Skeletal muscle satellite cell (primary cell): ENCODE measurements at regions not wholly inside any gene's neighbourhood (a gene's known extent, or its start where the extent isn't known, plus 50 kb on each side); places are given as distances from the start of the nearest gene placed in this dataset.

Experiments used
- H3K27me3 ChIP-seq: 2 replicates; pipeline ENCODE4 v1.7.0; 2013; ENCODE audit warnings: low read length; ENCODE audit not compliant: control insufficient read depth, insufficient read depth
- H3K36me3 ChIP-seq: 2 replicates; pipeline ENCODE4 v1.7.0; 2013; ENCODE audit warnings: mild to moderate bottlenecking, control low read depth, low read length; ENCODE audit not compliant: insufficient read depth
- H3K4me1 ChIP-seq: 2 replicates; pipeline ENCODE4 v1.7.0; 2013; ENCODE audit warnings: low read length; ENCODE audit not compliant: control insufficient read depth, insufficient read depth
- H3K4me2 ChIP-seq: 2 replicates; pipeline ENCODE4 v1.7.0; 2013; ENCODE audit warnings: mild to moderate bottlenecking, low read length
- H3K4me3 ChIP-seq: 2 replicates; pipeline ENCODE4 v1.7.0; 2013; ENCODE audit warnings: low read length
- H3K9ac ChIP-seq: 2 replicates; pipeline ENCODE4 v1.7.0; 2013; ENCODE audit warnings: mild to moderate bottlenecking, low read depth, low read length, moderate library complexity
- H3K9me3 ChIP-seq: replicated peaks from 2 replicates; pipeline ENCODE4 v1.7.0; 2013; ENCODE audit warnings: mild to moderate bottlenecking, control low read depth, low read length

GRCh38 chr2:122451040-122451439 lies 695.6 kb downstream of the TSN start:
- Histone ChIP-seq H3K27me3 (no peaks in the 10 kb centered on the region), H3K9me3 (no peaks in the 10 kb centered on the region), H3K4me1 (no peaks in the 10 kb centered on the region), H3K9ac (no peak overlapping the region), H3K4me3 (no peak overlapping the region), H3K4me2 (no peak overlapping the region), H3K36me3 (no peaks in the 10 kb centered on the region)

- Histone ChIP-seq H3K36me3 (no peaks in the 10 kb centered on the region), H3K4me2 (no peak overlapping the region)
Observed at GRCh38 chr2:122451697-122452096, 696.2 kb downstream of the TSN start.

GRCh38 chr2:122469147-122469546 lies 713.7 kb downstream of the TSN start:
- Histone ChIP-seq H3K4me1 (no peaks in the 10 kb centered on the region), H3K36me3 (no peaks in the 10 kb centered on the region), H3K27me3 (no peaks in the 10 kb centered on the region), H3K4me3 (no peak overlapping the region), H3K9me3 (no peaks in the 10 kb centered on the region), H3K9ac (no peak overlapping the region), H3K4me2 (no peak overlapping the region)

More at GRCh38 chr2:122451697-122452096, 696.2 kb downstream of the TSN start:
- H3K9me3 ChIP-seq = no peaks in the 10 kb centered on the region
- no peaks in the 10 kb centered on the region for H3K27me3 ChIP-seq
- H3K9ac ChIP-seq = no peak overlapping the region
- no peaks in the 10 kb centered on the region for H3K4me1 ChIP-seq
- no peak overlapping the region for H3K4me3 ChIP-seq

GRCh38 chr2:122471753-122472152 lies 716.3 kb downstream of the TSN start:
- H3K4me1 ChIP-seq = no peaks in the 10 kb centered on the region
- no peak overlapping the region for H3K4me3 ChIP-seq
- no peak overlapping the region for H3K9ac ChIP-seq
- no peak overlapping the region for H3K4me2 ChIP-seq
- H3K27me3 ChIP-seq = no peaks in the 10 kb centered on the region
- H3K9me3 ChIP-seq = no peaks in the 10 kb centered on the region
- H3K36me3 ChIP-seq = no peaks in the 10 kb centered on the region

GRCh38 chr2:122478117-122478516 lies 722.7 kb downstream of the TSN start:
- H3K4me2 ChIP-seq = no peak overlapping the region
- H3K4me1 ChIP-seq = no peaks in the 10 kb centered on the region
- no peaks in the 10 kb centered on the region for H3K36me3 ChIP-seq
- H3K9ac ChIP-seq = no peak overlapping the region
- H3K27me3 ChIP-seq = no peaks in the 10 kb centered on the region
- H3K9me3 ChIP-seq = no peaks in the 10 kb centered on the region
- no peak overlapping the region for H3K4me3 ChIP-seq

GRCh38 chr2:122478771-122479170 lies 723.3 kb downstream of the TSN start:
- no peak overlapping the region for H3K4me2 ChIP-seq
- no peak overlapping the region for H3K4me3 ChIP-seq
- H3K4me1 ChIP-seq = no peaks in the 10 kb centered on the region
- H3K9me3 ChIP-seq = no peaks in the 10 kb centered on the region
- no peak overlapping the region for H3K9ac ChIP-seq
- no peaks in the 10 kb centered on the region for H3K36me3 ChIP-seq
- H3K27me3 ChIP-seq = no peaks in the 10 kb centered on the region

- Histone ChIP-seq H3K27me3 (no peaks in the 10 kb centered on the region), H3K9me3 (no peaks in the 10 kb centered on the region)
Observed at GRCh38 chr2:122480501-122481243, 725.2 kb downstream of the TSN start.

GRCh38 chr2:122481244-122481622 lies 725.8 kb downstream of the TSN start:
- Histone ChIP-seq H3K9me3 (no peaks in the 10 kb centered on the region), H3K27me3 (no peaks in the 10 kb centered on the region), H3K4me2 (no peak overlapping the region), H3K4me1 (no peaks in the 10 kb centered on the region), H3K4me3 (no peak overlapping the region), H3K36me3 (no peaks in the 10 kb centered on the region), H3K9ac (no peak overlapping the region)

More at GRCh38 chr2:122480501-122481243, 725.2 kb downstream of the TSN start:
- H3K9ac ChIP-seq = no peak overlapping the region
- no peaks in the 10 kb centered on the region for H3K4me1 ChIP-seq
- no peak overlapping the region for H3K4me2 ChIP-seq
- H3K4me3 ChIP-seq = no peak overlapping the region
- no peaks in the 10 kb centered on the region for H3K36me3 ChIP-seq

GRCh38 chr2:122481717-122482116 lies 726.3 kb downstream of the TSN start:
- Histone ChIP-seq H3K27me3 (no peaks in the 10 kb centered on the region), H3K4me2 (no peak overlapping the region), H3K4me1 (no peaks in the 10 kb centered on the region), H3K36me3 (no peaks in the 10 kb centered on the region), H3K9me3 (no peaks in the 10 kb centered on the region), H3K4me3 (no peak overlapping the region), H3K9ac (no peak overlapping the region)

GRCh38 chr2:122486086-122486485 lies 730.6 kb downstream of the TSN start:
- Histone ChIP-seq H3K4me1 (no peaks in the 10 kb centered on the region), H3K36me3 (no peaks in the 10 kb centered on the region), H3K4me2 (no peak overlapping the region), H3K4me3 (no peak overlapping the region), H3K9me3 (no peaks in the 10 kb centered on the region), H3K9ac (no peak overlapping the region), H3K27me3 (no peaks in the 10 kb centered on the region)

- H3K36me3 ChIP-seq = no peaks in the 10 kb centered on the region
- H3K9ac ChIP-seq = no peak overlapping the region
- H3K4me3 ChIP-seq = no peak overlapping the region
- no peaks in the 10 kb centered on the region for H3K4me1 ChIP-seq
- no peaks in the 10 kb centered on the region for H3K9me3 ChIP-seq
- no peaks in the 10 kb centered on the region for H3K27me3 ChIP-seq
- H3K4me2 ChIP-seq = no peak overlapping the region
Observed at GRCh38 chr2:122486705-122487415, 731.4 kb downstream of the TSN start.

- Histone ChIP-seq H3K27me3 (no peaks in the 10 kb centered on the region), H3K4me3 (no peak overlapping the region), H3K9me3 (no peaks in the 10 kb centered on the region), H3K4me1 (no peaks in the 10 kb centered on the region), H3K4me2 (no peak overlapping the region), H3K36me3 (no peaks in the 10 kb centered on the region), H3K9ac (no peak overlapping the region)
Observed at GRCh38 chr2:122491011-122491410, 735.6 kb downstream of the TSN start.
